ENCODE measurements at regions not wholly inside any gene's neighbourhood (a gene's known extent, or its start where the extent isn't known, plus 50 kb on each side); places are given as distances from the start of the nearest gene placed in this dataset.

DNA sequence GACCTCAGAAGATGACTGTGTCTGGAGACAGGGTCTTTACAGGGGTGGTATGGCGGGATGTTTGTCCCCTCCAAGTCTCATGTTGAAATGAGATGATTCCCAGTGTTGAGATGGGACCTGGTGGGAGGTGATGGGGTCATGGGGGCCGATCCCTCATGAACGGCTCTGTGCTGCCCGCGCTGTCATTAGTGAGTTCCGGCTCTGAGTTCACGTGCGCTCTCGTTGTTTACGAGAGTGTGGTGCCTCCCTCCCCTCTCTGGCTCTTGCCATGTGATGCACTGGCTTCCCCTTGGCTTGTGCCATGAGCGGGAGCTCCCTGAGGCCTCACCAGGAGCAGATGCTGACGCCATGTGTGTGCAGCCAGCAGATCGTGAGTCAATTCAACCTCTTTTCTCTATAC lies 830.8 kb downstream of the TBC1D22A start:
- no peak for TF ChIP-seq POLR2A (IDR thresholded peaks at IDR 0.05; ENCODE audit: low read depth, low read length)
- TF ChIP-seq RFX5 (IDR thresholded peaks at IDR 0.05; ENCODE audit: low read depth, low read length): no peak
- TF ChIP-seq MAFK (IDR thresholded peaks at IDR 0.05; ENCODE audit: low read depth, low read length): no peak
- TF ChIP-seq RCOR1 (IDR thresholded peaks at IDR 0.05; ENCODE audit: insufficient replicate concordance, low read length): no peak
- TF ChIP-seq CHD1 (IDR thresholded peaks at IDR 0.05; ENCODE audit: low read depth, low read length): no peak
- no peak for TF ChIP-seq RAD21 (IDR thresholded peaks at IDR 0.05; ENCODE audit: low read length)
- TF ChIP-seq SMC3 (IDR thresholded peaks at IDR 0.05; ENCODE audit: low read depth, low read length): no peak
- TF ChIP-seq, protein P1, sequence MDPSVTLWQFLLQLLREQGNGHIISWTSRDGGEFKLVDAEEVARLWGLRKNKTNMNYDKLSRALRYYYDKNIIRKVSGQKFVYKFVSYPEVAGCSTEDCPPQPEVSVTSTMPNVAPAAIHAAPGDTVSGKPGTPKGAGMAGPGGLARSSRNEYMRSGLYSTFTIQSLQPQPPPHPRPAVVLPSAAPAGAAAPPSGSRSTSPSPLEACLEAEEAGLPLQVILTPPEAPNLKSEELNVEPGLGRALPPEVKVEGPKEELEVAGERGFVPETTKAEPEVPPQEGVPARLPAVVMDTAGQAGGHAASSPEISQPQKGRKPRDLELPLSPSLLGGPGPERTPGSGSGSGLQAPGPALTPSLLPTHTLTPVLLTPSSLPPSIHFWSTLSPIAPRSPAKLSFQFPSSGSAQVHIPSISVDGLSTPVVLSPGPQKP (IDR thresholded peaks at IDR 0.05; ENCODE audit: borderline replicate concordance, low read depth, low read length): no peak
- TF ChIP-seq MAZ (IDR thresholded peaks at IDR 0.05; ENCODE audit: borderline replicate concordance, low read depth, low read length): no peak
- TF ChIP-seq FOS (IDR thresholded peaks at IDR 0.05; ENCODE audit: low read depth, low read length): no peak
- TF ChIP-seq MXI1 (IDR thresholded peaks at IDR 0.05; ENCODE audit: borderline replicate concordance, low read depth, low read length): no peak
- TF ChIP-seq NFE2L2 (IDR thresholded peaks at IDR 0.05; ENCODE audit: low read depth, low read length): no peak
- no peak for TF ChIP-seq BHLHE40 (IDR thresholded peaks at IDR 0.05; ENCODE audit: low read depth, low read length)
- Histone ChIP-seq H4K20me1 (ENCODE audit: insufficient read depth, low read length) (no peaks in the 10 kb centered on the region), H3K9me3 (ENCODE audit: control insufficient read depth, insufficient read depth, low read length) (peaks cover 54% of the 10 kb centered on the region), H3K9ac (ENCODE audit: low read depth, low read length) (no peak overlapping the region), H2AFZ (replicated peaks; ENCODE audit: low read length, poor library complexity) (no peak overlapping the region), H3K79me1 (ENCODE audit: low read depth in 1 of 2, low read length in 2 of 2) (no peaks in the 10 kb centered on the region), H2BK15ac (ENCODE audit: low read depth, low read length) (no peak overlapping the region), H3K27me3 (ENCODE audit: control insufficient read depth, insufficient read depth, low read length) (no peaks in the 10 kb centered on the region), H3K23ac (ENCODE audit: low read depth, low read length) (no peak overlapping the region), H3K4ac (ENCODE audit: low read depth, low read length) (no peak overlapping the region), H3K36me3 (ENCODE audit: control insufficient read depth, insufficient read depth, low read length) (no peaks in the 10 kb centered on the region), H3K14ac (replicated peaks; ENCODE audit: low read depth, low read length) (no peak overlapping the region), H4K8ac (ENCODE audit: low read depth in 2 of 2, low read length in 2 of 2) (no peak overlapping the region), H3K4me1 (ENCODE audit: control insufficient read depth, insufficient read depth, low read length) (no peaks in the 10 kb centered on the region), H2BK20ac (ENCODE audit: low read depth, low read length) (no peak overlapping the region), H4K5ac (ENCODE audit: low read depth, low read length) (no peak overlapping the region), H2AK9ac (replicated peaks; ENCODE audit: low read depth, low read length, poor library complexity) (peak overlapping the region; percentile 28), H2BK5ac (ENCODE audit: low read depth, low read length, poor library complexity, severe bottlenecking) (no peak overlapping the region), H3K4me3 (ENCODE audit: insufficient read depth, low read depth, low read length) (no peak overlapping the region), H3K27ac (ENCODE audit: insufficient read depth, low read length) (no peak overlapping the region), H2BK120ac (ENCODE audit: low read depth, low read length) (no peak overlapping the region), H3K56ac (ENCODE audit: extremely low read depth, insufficient read depth, low read length) (no peak overlapping the region), H2AK5ac (ENCODE audit: low read depth, low read length) (no peak overlapping the region), H3K4me2 (ENCODE audit: low read depth, low read length) (no peak overlapping the region), H4K91ac (ENCODE audit: insufficient read depth, low read depth, low read length) (no peak overlapping the region), H3K18ac (ENCODE audit: low read depth, low read length) (no peak overlapping the region), H3K9me1 (ENCODE audit: insufficient read depth, low read length) (no peaks in the 10 kb centered on the region)
- WGBS, 2 experiments (ENCODE audit: extremely low coverage in 2 of 2, insufficient read length in 1 of 2): 67% methylated on average over 3 of the region's 13 CpGs; no CpG with 5 or more reads in 1 of the 2 experiments
- ChIA-PET POLR2A (ENCODE audit: unreplicated experiment) (no interaction called here), CTCF (no interaction called here)
- dilution Hi-C loops (cut with HindIII; ENCODE audit: low sequenced_read_pairs, unreplicated experiment): no loop called here
- DNase-seq: no peak
- no peak for ATAC-seq (ENCODE audit: low read depth)
- intact Hi-C loops (cut with micrococcal nuclease): no loop called here
- in situ Hi-C loops (cut with MboI; ENCODE audit: low sequenced_read_pairs): loop anchor here (5.0 kb wide), 1 partner anchor 1976 kb away; no protein-coding TSS in a partner anchor
- BruUV-seq (replicated peaks): no TSS peak

Measured in IMR-90 (cell line).